ENCODE measurements at regions not wholly inside any gene's neighbourhood (a gene's known extent, or its start where the extent isn't known, plus 50 kb on each side); places are given as distances from the start of the nearest gene placed in this dataset.
"Not testable (repeated sequence)": the region's sequence is repeated elsewhere in the genome, so short reads cannot be mapped to it uniquely, and the experiment has no call there.

DNA sequence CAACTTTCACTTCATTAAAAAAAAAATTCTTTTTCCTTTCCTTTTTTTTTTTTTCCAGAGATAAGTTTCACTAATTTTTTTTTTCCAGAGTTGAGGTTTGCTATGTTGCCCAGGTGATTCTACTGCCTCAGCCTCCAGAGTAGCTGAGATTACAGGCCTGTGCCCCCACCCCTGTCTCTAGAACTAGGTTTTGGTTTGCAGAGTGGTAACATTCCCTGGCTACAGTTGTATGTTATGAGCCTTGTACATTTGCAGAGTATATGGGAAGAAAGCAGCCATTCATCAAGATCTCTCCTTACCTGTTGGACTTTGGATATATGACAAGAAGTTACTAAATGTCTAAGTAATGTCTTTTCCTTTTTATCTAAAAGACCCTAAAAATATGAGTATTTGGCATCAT lies 298.4 kb downstream of the MYCN start:
- no peak overlapping the region for H3K27ac ChIP-seq (ENCODE audit: low read depth in 1 of 2, low read length in 1 of 2)
- H3K4me3 ChIP-seq, result no peak overlapping the region
- TF ChIP-seq, protein P1, sequence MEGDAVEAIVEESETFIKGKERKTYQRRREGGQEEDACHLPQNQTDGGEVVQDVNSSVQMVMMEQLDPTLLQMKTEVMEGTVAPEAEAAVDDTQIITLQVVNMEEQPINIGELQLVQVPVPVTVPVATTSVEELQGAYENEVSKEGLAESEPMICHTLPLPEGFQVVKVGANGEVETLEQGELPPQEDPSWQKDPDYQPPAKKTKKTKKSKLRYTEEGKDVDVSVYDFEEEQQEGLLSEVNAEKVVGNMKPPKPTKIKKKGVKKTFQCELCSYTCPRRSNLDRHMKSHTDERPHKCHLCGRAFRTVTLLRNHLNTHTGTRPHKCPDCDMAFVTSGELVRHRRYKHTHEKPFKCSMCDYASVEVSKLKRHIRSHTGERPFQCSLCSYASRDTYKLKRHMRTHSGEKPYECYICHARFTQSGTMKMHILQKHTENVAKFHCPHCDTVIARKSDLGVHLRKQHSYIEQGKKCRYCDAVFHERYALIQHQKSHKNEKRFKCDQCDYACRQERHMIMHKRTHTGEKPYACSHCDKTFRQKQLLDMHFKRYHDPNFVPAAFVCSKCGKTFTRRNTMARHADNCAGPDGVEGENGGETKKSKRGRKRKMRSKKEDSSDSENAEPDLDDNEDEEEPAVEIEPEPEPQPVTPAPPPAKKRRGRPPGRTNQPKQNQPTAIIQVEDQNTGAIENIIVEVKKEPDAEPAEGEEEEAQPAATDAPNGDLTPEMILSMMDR (IDR thresholded peaks at IDR 0.05; ENCODE audit: control extremely low read depth, extremely low read depth), result no peak
- no peaks in the 10 kb centered on the region for H3K4me1 ChIP-seq (ENCODE audit: control insufficient read depth in 5 of 5, insufficient read depth in 5 of 5, low read length in 5 of 5)
- H3K36me3 ChIP-seq (ENCODE audit: control insufficient read depth in 4 of 4, insufficient read depth in 4 of 4, low read length in 4 of 4), result no peaks in the 10 kb centered on the region
- no peak for ATAC-seq (ENCODE audit: insufficient read depth, low FRiP score)
- DNase-seq, result no peak
- H3K27me3 ChIP-seq (ENCODE audit: control insufficient read depth in 3 of 3, insufficient read depth in 3 of 3, low read length in 2 of 3), result no peaks in the 10 kb centered on the region
- H3K9me3 ChIP-seq (ENCODE audit: control insufficient read depth in 4 of 4, insufficient read depth in 3 of 4, low read length in 3 of 4), result peaks cover 0 to 2% (median 0%) of the 10 kb centered on the region in 4 donors
- H3K9ac ChIP-seq (ENCODE audit: insufficient read depth in 1 of 2, low read length in 2 of 2), result no peak overlapping the region

DNA sequence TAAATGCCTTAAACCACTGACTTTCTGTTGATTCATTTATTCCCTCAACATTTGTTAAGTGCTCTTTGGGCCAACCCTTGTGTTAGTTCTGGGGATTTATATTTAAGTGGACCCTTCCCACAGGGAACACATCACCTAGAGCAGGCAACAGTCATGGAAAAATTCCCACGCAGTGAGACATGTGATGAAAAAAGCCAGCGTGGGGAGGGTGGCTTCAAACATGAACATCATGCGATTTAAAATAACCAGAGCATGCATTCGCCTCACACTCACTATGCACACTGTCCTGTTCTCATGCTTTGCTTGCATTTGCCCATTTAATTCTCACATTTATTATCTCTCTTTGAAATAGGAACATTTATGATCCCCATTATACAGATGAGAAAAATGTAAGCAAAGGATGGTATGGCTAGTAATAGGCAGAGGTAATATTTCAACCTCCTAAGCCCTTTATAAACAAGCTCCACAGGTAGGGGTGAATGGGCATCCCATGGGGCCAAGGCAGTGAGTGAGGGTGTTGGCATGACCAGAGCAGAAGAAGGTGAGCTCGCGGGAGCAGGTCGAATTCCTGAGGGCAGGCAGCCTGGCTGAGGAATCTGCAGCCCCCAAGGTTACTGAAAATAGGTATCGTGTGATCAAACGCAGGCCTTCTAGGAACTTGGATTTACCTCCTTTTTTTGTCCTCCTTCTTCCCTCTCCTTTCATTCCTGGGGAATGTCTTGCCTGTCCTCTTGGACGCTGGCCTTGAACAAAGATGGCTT lies 297.8 kb downstream of the MYCN start:
- ATAC-seq (ENCODE audit: insufficient read depth, low FRiP score) (no peak), DNase-seq (no peak)
- Histone ChIP-seq H3K4me1 (ENCODE audit: control insufficient read depth in 5 of 5, insufficient read depth in 5 of 5, low read length in 5 of 5) (no peaks in the 10 kb centered on the region), H3K9ac (ENCODE audit: insufficient read depth in 1 of 2, low read length in 2 of 2) (no peak overlapping the region), H3K36me3 (ENCODE audit: control insufficient read depth in 4 of 4, insufficient read depth in 4 of 4, low read length in 4 of 4) (no peaks in the 10 kb centered on the region), H3K27ac (ENCODE audit: low read depth in 1 of 2, low read length in 1 of 2) (no peak overlapping the region), H3K4me3 (no peak overlapping the region), H3K9me3 (ENCODE audit: control insufficient read depth in 4 of 4, insufficient read depth in 3 of 4, low read length in 3 of 4) (peaks cover 0 to 2% (median 0%) of the 10 kb centered on the region in 4 donors), H3K27me3 (ENCODE audit: control insufficient read depth in 3 of 3, insufficient read depth in 3 of 3, low read length in 2 of 3) (no peaks in the 10 kb centered on the region)
- 82 to 90% methylated on average over 10 of the region's 10 CpGs for WGBS, 2 donors
- TF ChIP-seq, protein P1 (IDR thresholded peaks at IDR 0.05; ENCODE audit: control extremely low read depth, extremely low read depth), result no peak

DNA sequence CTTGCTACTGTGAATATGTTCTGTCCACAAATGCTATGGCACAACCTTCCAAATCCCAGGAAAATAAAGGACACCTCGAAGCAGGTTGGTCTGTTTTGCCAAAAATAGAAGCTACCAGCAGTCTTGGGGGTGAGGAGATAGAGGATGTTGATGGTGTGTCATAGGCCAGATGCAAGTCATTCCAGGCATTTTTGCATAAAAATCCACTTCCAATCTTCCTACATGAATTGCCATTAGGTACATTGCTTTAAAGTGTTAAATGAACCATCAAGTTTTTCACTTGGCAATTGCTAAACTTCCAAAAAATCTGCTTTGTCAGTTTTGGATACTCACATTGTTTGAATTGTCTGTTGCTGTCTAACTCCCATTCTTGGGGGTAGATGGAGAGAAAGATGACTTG lies 295.4 kb downstream of the MYCN start:
- Histone ChIP-seq H3K4me3 (no peak overlapping the region), H3K9ac (ENCODE audit: insufficient read depth in 1 of 2, low read length in 2 of 2) (no peak overlapping the region), H3K4me1 (ENCODE audit: control insufficient read depth in 5 of 5, insufficient read depth in 5 of 5, low read length in 5 of 5) (no peaks in the 10 kb centered on the region), H3K36me3 (ENCODE audit: control insufficient read depth in 4 of 4, insufficient read depth in 4 of 4, low read length in 4 of 4) (no peaks in the 10 kb centered on the region), H3K27me3 (ENCODE audit: control insufficient read depth in 3 of 3, insufficient read depth in 3 of 3, low read length in 2 of 3) (no peaks in the 10 kb centered on the region), H3K9me3 (ENCODE audit: control insufficient read depth in 4 of 4, insufficient read depth in 3 of 4, low read length in 3 of 4) (peaks cover 0 to 2% (median 0%) of the 10 kb centered on the region in 4 donors), H3K27ac (ENCODE audit: low read depth in 1 of 2, low read length in 1 of 2) (no peak overlapping the region)
- DNase-seq (no peak), ATAC-seq (ENCODE audit: insufficient read depth, low FRiP score) (no peak)
- TF ChIP-seq, protein P1 (IDR thresholded peaks at IDR 0.05; ENCODE audit: control extremely low read depth, extremely low read depth), result no peak
- WGBS, 2 donors, result 81% methylated on average over 1 of the region's 1 CpG

DNA sequence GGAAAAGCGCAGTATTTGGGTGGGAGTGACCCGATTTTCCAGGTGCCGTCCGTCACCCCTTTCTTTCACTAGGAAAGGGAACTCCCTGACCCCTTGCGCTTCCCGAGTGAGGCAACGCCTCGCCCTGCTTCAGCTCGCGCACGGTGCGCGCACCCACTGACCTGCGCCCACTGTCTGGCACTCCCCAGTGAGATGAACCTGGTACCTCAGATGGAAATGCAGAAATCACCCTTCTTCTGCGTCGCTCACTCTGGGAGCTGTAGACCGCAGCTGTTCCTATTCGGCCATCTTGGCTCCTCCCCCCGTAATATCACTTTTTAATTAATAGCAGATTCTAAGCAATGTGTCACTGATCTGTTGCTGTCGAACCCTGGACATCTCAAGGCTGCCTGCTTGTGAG lies 294.9 kb downstream of the MYCN start:
- WGBS, 2 donors, result 89 to 90% methylated on average over 20 of the region's 20 CpGs
- ATAC-seq (ENCODE audit: insufficient read depth, low FRiP score); H3K4me3 ChIP-seq; H3K9ac ChIP-seq (ENCODE audit: insufficient read depth in 1 of 2, low read length in 2 of 2); H3K36me3 ChIP-seq (ENCODE audit: control insufficient read depth in 4 of 4, insufficient read depth in 4 of 4, low read length in 4 of 4); DNase-seq; H3K27ac ChIP-seq (ENCODE audit: low read depth in 1 of 2, low read length in 1 of 2); H3K9me3 ChIP-seq (ENCODE audit: control insufficient read depth in 4 of 4, insufficient read depth in 3 of 4, low read length in 3 of 4); H3K4me1 ChIP-seq (ENCODE audit: control insufficient read depth in 5 of 5, insufficient read depth in 5 of 5, low read length in 5 of 5); H3K27me3 ChIP-seq (ENCODE audit: control insufficient read depth in 3 of 3, insufficient read depth in 3 of 3, low read length in 2 of 3): not testable (repeated sequence)
